ENCODE measurements at regions not wholly inside any gene's neighbourhood (a gene's known extent, or its start where the extent isn't known, plus 50 kb on each side); places are given as distances from the start of the nearest gene placed in this dataset.
A peak's percentile ranks its signal among the peaks of the same experiment; 100 is the strongest.

DNA sequence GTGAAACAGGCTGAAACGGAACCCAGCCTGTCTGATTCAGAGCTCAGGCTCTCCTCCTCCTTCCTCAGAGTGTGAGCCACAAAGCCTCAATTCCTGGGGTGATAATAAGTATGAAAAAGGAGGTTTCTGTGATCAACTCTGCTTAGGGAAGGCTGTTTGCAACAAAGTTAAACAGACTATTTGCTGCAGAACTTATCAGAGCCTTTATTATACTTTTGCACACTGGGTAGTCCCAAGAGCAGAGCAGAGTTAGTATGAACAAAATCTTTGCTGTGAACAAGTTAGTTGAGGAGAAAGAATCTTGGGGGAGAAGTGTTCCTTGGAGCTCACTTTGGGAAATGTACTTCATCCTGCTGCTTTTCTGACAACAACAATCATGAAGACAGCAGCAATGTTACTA lies 67.4 kb downstream of the MRM1 start:
- intact Hi-C loops (cut with micrococcal nuclease; ENCODE audit: unreplicated experiment), result no loop called here
- BruUV-seq (replicated peaks), result no TSS peak
- peaks cover 11% of the 10 kb centered on the region for H3K4me1 Mint-ChIP-seq (ENCODE audit: low read depth, unreplicated experiment)
- no peak overlapping the region for H3K27ac Mint-ChIP-seq (ENCODE audit: unreplicated experiment)
- no peak for DNase-seq
- peaks cover 70% of the 10 kb centered on the region for H3K27me3 Mint-ChIP-seq (ENCODE audit: unreplicated experiment)
- CTCF ChIA-PET, result interaction anchor here (0.6 kb wide), 1 partner anchor 476 kb away, joined by 11 read pairs; no protein-coding TSS in a partner anchor
- TF ChIP-seq, protein P1, sequence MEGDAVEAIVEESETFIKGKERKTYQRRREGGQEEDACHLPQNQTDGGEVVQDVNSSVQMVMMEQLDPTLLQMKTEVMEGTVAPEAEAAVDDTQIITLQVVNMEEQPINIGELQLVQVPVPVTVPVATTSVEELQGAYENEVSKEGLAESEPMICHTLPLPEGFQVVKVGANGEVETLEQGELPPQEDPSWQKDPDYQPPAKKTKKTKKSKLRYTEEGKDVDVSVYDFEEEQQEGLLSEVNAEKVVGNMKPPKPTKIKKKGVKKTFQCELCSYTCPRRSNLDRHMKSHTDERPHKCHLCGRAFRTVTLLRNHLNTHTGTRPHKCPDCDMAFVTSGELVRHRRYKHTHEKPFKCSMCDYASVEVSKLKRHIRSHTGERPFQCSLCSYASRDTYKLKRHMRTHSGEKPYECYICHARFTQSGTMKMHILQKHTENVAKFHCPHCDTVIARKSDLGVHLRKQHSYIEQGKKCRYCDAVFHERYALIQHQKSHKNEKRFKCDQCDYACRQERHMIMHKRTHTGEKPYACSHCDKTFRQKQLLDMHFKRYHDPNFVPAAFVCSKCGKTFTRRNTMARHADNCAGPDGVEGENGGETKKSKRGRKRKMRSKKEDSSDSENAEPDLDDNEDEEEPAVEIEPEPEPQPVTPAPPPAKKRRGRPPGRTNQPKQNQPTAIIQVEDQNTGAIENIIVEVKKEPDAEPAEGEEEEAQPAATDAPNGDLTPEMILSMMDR (IDR thresholded peaks at IDR 0.05; ENCODE audit: unreplicated experiment), result no peak
- no peak overlapping the region for H3K4me3 Mint-ChIP-seq (ENCODE audit: low read depth, unreplicated experiment)
- no peaks in the 10 kb centered on the region for H3K9me3 Mint-ChIP-seq (ENCODE audit: low read depth, unreplicated experiment)
- no peaks in the 10 kb centered on the region for H3K36me3 Mint-ChIP-seq (ENCODE audit: insufficient read depth, unreplicated experiment)

DNA sequence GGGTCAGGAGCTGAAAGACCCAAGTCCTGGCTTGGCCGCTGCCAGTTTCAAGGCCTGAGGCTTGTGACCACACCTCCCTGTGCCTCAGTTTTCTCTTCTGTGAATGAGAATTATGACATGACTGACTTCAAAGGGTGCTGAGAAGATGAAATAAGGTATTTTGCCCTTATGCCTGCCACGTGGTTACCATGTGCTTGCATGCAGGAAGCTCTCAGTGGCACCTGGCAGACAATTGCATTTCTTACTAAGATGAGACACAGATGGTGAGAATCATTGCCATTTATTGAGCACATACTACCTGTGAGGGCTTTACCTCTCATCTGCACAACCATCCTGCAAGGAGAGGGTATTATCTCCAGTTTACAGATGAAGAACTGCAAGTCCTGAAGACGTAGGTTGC lies 69.8 kb downstream of the MRM1 start:
- Mint-ChIP-seq H3K4me3 (ENCODE audit: low read depth, unreplicated experiment) (no peak overlapping the region), H3K27me3 (ENCODE audit: unreplicated experiment) (peaks cover 58% of the 10 kb centered on the region), H3K36me3 (ENCODE audit: insufficient read depth, unreplicated experiment) (no peaks in the 10 kb centered on the region), H3K4me1 (ENCODE audit: low read depth, unreplicated experiment) (no peaks in the 10 kb centered on the region), H3K9me3 (ENCODE audit: low read depth, unreplicated experiment) (no peaks in the 10 kb centered on the region), H3K27ac (ENCODE audit: unreplicated experiment) (no peak overlapping the region)
- TF ChIP-seq, protein P1 (IDR thresholded peaks at IDR 0.05; ENCODE audit: unreplicated experiment), result no peak
- no peak for DNase-seq
- no TSS peak for BruUV-seq (replicated peaks)
- intact Hi-C loops (cut with micrococcal nuclease; ENCODE audit: unreplicated experiment), result no loop called here
- CTCF ChIA-PET, result interaction anchor here (0.5 to 0.6 kb wide), 2 partner anchors 430 to 664 kb away, joined by 3 to 4 read pairs; no protein-coding TSS in a partner anchor

DNA sequence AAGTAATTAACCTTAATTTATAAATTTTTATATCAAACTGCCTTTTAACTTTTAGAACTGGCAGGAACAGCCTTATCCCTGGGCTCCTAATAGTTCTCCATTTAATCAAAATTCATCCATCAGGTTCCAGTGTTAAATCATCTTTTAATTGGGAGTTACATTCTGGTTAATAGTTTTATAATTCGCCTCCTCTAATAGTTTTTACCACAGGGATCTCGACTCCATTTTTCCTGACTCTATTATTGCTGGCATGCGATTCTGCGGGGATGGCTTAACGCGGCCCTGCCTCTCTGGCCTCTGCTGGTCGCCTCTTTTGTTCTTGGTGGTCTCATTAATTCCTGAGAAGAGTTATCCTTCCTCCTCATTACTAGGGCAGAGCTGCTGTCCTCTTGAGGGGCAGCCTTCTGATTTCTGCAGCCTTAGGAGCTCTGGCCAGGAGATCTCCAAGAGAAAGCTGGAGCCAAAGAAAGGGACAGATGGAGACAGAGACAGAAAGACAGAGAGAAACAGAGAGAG lies 71.1 kb downstream of the MRM1 start:
- no peaks in the 10 kb centered on the region for H3K36me3 Mint-ChIP-seq (ENCODE audit: insufficient read depth, unreplicated experiment)
- intact Hi-C loops (cut with micrococcal nuclease; ENCODE audit: unreplicated experiment), result no loop called here
- no TSS peak for BruUV-seq (replicated peaks)
- H3K4me1 Mint-ChIP-seq (ENCODE audit: low read depth, unreplicated experiment), result no peaks in the 10 kb centered on the region
- H3K27ac Mint-ChIP-seq (ENCODE audit: unreplicated experiment), result no peak overlapping the region
- TF ChIP-seq, protein P1 (IDR thresholded peaks at IDR 0.05; ENCODE audit: unreplicated experiment), result no peak
- CTCF ChIA-PET, result interaction anchor here (0.7 to 1.1 kb wide), 2 partner anchors 16 to 1060 kb away, joined by 3 to 6 read pairs; no protein-coding TSS in a partner anchor
- no peaks in the 10 kb centered on the region for H3K9me3 Mint-ChIP-seq (ENCODE audit: low read depth, unreplicated experiment)
- no peak for DNase-seq
- peaks cover 63% of the 10 kb centered on the region for H3K27me3 Mint-ChIP-seq (ENCODE audit: unreplicated experiment)
- H3K4me3 Mint-ChIP-seq (ENCODE audit: low read depth, unreplicated experiment), result no peak overlapping the region

DNA sequence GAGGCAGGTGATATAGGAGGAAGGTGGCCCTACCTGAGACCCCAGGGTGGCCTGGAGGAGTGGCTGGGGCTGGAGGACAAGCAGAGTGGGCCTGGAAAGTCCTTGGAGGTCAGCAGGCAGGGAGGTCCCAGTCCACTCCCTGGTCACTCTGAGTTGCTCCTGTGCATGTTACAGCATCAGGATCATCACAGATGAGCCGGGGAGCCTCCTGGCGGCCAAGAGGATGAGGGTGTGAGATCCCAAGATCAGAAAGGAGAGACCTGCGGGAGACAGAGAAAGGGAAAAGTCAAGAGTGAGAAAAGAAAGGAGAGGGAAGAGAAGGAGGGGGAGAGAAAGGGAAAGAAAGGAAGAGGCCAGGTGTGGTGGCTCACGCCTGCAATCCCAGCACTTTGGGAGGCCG lies 71.7 kb downstream of the MRM1 start:
- no peaks in the 10 kb centered on the region for H3K4me1 Mint-ChIP-seq (ENCODE audit: low read depth, unreplicated experiment)
- intact Hi-C loops (cut with micrococcal nuclease; ENCODE audit: unreplicated experiment), result no loop called here

More for the DNA sequence above, 71.7 kb downstream of the MRM1 start:
- TF ChIP-seq, protein P1 (IDR thresholded peaks at IDR 0.05; ENCODE audit: unreplicated experiment), result peak; percentile 32
- Mint-ChIP-seq H3K27me3 (ENCODE audit: unreplicated experiment) (peaks cover 67% of the 10 kb centered on the region), H3K9me3 (ENCODE audit: low read depth, unreplicated experiment) (no peaks in the 10 kb centered on the region), H3K36me3 (ENCODE audit: insufficient read depth, unreplicated experiment) (no peaks in the 10 kb centered on the region), H3K4me3 (ENCODE audit: low read depth, unreplicated experiment) (no peak overlapping the region), H3K27ac (ENCODE audit: unreplicated experiment) (no peak overlapping the region)
- BruUV-seq (replicated peaks), result no TSS peak
- DNase-seq, result no peak
- CTCF ChIA-PET, result interaction anchor here (0.7 to 1.7 kb wide), 6 partner anchors 17 to 1059 kb away, joined by 3 to 7 read pairs (median 5); no protein-coding TSS in a partner anchor

All from Calu3 (cell line).